ENCODE measurements at regions not wholly inside any gene's neighbourhood (a gene's known extent, or its start where the extent isn't known, plus 50 kb on each side); places are given as distances from the start of the nearest gene placed in this dataset.
"Not testable (repeated sequence)": the region's sequence is repeated elsewhere in the genome, so short reads cannot be mapped to it uniquely, and the experiment has no call there.

DNA sequence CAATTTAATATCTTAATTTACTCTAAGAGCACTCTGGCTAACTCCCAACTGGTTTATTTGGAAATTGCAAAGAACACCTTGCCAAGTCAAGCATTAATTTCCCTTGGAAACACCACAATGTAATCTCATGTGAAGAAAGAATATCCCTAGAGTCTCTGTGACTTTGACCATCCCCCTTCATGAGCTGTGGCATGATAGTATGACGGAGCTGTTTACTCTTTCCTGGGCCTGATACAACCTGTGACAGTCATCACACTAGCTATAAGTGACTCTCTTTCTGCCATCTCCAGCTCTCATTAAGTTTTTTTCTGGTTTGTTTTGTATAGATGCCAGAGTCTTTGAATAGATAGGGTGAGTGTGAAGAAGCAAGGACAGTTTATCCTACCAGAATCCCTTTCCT, 470.3 kb upstream of the JARID2 start:
- Mint-ChIP-seq H3K36me3 (ENCODE audit: low read depth) (no peaks in the 10 kb centered on the region), H3K27ac (no peak overlapping the region), H3K4me3 (no peak overlapping the region), H3K27me3 (ENCODE audit: low read depth) (peaks cover 7% of the 10 kb centered on the region), H3K4me1 (ENCODE audit: low read depth) (no peaks in the 10 kb centered on the region), H3K9me3 (no peaks in the 10 kb centered on the region)
- no peak for DNase-seq (ENCODE audit: low spot score)

DNA sequence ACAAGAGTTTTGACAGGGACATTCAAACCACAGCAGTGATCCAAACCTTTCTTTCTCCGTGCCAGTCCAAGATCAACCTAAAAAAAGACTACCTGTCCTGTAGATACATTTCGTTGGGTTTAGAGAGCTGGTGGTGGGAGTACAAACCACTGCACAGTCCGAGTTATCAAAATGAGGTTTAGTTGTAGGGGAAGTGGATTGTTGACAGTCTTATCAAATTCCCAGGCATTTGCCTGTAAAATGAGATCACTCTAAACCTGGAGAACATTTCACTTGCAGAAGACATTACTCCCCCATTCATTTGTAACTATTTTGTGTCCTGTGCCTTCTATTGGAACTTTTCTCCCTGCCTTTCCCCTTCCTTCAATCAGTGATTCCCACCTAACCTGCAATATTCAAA, 469.6 kb upstream of the JARID2 start:
- Mint-ChIP-seq H3K9me3 (no peaks in the 10 kb centered on the region), H3K4me1 (ENCODE audit: low read depth) (no peaks in the 10 kb centered on the region), H3K4me3 (no peak overlapping the region), H3K36me3 (ENCODE audit: low read depth) (no peaks in the 10 kb centered on the region), H3K27me3 (ENCODE audit: low read depth) (peaks cover 7% of the 10 kb centered on the region), H3K27ac (no peak overlapping the region)
- DNase-seq (ENCODE audit: low spot score) = no peak

DNA sequence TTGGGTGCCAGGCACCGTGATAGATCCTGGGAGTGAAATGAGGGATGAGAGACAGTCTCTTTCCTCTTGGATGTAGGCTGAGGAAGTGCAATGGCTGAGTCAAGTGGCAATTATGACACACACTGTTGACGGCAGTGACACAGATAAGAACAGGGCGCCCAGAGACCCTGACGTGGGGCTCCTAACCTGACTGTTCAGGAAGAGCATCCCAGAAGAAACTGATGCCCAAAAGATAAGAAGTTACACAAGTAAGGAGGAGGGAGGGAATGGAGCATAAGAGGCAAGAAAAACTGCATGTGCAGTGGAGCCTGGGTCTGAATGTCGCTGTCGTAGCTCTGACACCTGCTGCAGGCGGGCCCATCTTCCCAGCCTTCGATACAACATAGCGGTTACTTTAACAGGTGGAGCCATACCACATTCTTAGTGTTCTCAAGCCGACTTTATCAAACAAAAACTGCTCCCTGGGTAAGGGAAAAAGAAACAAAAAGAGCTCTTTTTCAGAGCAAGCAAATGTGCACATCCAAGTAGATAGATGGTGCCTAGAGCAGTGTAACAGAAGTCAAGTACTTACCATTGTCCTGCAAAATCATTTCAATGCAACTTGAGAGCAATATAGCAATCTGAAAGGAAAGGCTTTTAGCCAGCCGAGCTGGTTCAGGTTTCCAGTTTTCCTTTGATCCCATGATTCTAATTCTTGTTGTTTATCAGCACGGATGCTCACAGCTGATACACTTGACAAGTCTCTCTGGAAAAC, 463.9 kb upstream of the JARID2 start:
- DNase-seq (ENCODE audit: low spot score) = no peak
- no peak overlapping the region for H3K4me3 Mint-ChIP-seq
- H3K9me3 Mint-ChIP-seq = peaks cover 6% of the 10 kb centered on the region
- no peak overlapping the region for H3K27ac Mint-ChIP-seq
- H3K4me1 Mint-ChIP-seq (ENCODE audit: low read depth) = peaks cover 23% of the 10 kb centered on the region
- peaks cover 3% of the 10 kb centered on the region for H3K36me3 Mint-ChIP-seq (ENCODE audit: low read depth)
- no peaks in the 10 kb centered on the region for H3K27me3 Mint-ChIP-seq (ENCODE audit: low read depth)

DNA sequence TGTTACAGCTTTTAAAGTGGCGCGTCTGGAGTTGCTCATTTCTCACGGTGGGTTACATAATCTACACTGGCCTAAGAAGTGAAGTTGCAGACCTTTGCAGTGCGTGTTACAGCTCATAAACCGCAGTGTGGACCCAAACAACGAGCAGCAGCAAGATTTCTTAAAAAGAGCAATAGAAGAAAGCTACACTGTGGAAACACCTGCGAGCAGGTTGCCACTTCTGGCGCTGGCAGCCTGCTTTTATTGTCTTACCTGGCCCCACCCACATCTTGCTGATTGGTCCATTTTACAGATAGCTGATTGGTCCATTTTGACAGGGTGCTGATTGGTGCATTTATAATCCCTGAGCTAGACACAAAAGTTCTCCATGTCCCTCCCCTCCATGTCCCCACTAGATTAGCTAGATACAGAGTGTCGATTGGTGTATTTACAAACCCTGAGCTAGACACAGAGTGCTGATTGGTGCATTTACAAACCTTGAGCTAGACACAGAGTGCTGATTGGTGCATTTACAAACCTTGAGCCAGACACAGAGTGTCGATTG, 462.9 kb upstream of the JARID2 start:
- not testable (repeated sequence) for H3K9me3 Mint-ChIP-seq; H3K27ac Mint-ChIP-seq; DNase-seq (ENCODE audit: low spot score); H3K4me3 Mint-ChIP-seq; H3K36me3 Mint-ChIP-seq (ENCODE audit: low read depth); H3K27me3 Mint-ChIP-seq (ENCODE audit: low read depth)
- H3K4me1 Mint-ChIP-seq (ENCODE audit: low read depth) = peaks cover 27% of the 10 kb centered on the region

DNA sequence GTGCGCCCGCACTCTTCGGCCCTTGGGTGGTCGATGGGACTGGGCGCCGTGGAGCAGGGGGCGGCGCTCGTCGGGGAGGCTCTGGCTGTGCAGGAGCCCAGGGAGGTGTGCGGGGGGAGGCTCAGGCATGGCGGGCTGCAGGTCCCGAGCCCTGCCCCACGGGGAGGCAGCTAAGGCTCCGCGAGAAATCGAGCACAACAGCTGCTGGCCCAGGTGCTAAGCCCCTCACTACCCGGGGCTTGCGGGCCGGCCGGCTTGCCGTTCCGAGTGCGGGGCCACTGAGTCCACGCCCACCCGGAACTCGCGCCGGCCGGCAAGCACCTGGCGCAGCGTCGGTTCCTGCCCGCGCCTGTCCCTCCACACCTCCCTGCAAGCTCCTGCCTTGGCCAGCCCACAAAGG, 462.3 kb upstream of the JARID2 start:
- peaks cover 27% of the 10 kb centered on the region for H3K4me1 Mint-ChIP-seq (ENCODE audit: low read depth)
- no peak overlapping the region for H3K4me3 Mint-ChIP-seq
- H3K27ac Mint-ChIP-seq = no peak overlapping the region
- peaks cover 6% of the 10 kb centered on the region for H3K9me3 Mint-ChIP-seq
- peaks cover 3% of the 10 kb centered on the region for H3K36me3 Mint-ChIP-seq (ENCODE audit: low read depth)
- DNase-seq (ENCODE audit: low spot score) = no peak
- no peaks in the 10 kb centered on the region for H3K27me3 Mint-ChIP-seq (ENCODE audit: low read depth)

DNA sequence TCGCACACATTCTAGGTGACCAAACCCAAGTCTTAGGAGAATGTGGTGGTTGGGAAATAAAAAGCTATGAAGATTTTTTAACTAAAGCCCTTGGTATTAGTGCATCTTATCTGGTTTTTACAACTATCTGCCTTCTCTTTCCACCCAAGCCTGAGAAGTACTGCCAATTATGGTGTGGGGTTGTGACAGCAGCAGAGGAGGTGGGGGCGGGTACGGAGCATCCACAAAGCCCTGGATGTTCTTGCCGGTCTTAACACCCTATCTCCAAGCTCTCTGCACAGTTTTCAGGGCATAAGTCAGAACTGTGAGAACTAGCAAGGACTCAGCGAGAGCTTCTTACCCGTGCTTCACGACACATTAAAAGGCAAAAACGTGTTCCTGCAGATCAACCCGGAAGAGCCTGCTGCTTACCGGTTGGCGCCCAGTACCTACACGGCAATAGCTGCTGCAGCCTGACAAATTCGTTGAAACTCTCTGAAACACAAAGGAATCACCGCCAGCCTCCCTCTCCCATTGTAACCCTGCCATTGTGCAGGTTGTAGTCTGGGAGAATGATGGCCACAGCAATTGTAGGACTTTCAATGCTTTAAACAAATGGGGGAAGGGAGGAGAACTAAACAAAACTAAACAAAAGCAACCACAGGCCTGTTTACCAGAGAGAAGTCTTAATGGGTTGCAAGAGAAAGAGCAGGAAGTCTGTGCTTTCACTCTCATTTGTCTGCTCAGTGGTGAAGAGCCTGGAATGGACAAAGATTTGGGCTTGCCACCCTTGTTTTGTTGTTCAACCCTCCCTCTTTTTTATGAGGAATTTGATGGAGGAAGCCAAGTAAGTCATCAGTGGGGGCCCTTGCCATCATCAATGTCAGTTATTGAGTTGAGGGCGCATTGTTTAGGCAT, 461.0 kb upstream of the JARID2 start:
- no peaks in the 10 kb centered on the region for H3K27me3 Mint-ChIP-seq (ENCODE audit: low read depth)

DNA sequence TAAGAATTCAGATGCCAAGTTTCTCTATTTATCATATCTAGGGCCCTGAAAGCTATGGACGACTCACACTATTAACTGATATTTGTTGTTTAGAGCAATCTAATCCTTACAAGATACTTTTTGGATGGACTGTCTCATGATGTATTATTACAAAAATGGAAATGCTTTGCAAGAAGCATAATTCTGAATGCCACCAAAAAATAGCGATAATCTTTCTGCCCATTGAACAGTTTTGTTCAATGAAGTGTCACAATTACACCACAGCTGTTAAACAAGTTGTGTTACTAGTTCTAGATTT, 460.4 kb upstream of the JARID2 start:
- H3K4me3 Mint-ChIP-seq = no peak overlapping the region
- H3K27me3 Mint-ChIP-seq (ENCODE audit: low read depth) = no peaks in the 10 kb centered on the region
- H3K27ac Mint-ChIP-seq = peak overlapping the region; percentile 80
- no peak for DNase-seq (ENCODE audit: low spot score)
- peaks cover 6% of the 10 kb centered on the region for H3K9me3 Mint-ChIP-seq
- peaks cover 27% of the 10 kb centered on the region for H3K4me1 Mint-ChIP-seq (ENCODE audit: low read depth)
- peaks cover 3% of the 10 kb centered on the region for H3K36me3 Mint-ChIP-seq (ENCODE audit: low read depth)

More for the DNA sequence above, 461.0 kb upstream of the JARID2 start:
- Mint-ChIP-seq H3K4me3 (peak overlapping the region; percentile 54), H3K27ac (peak overlapping the region; percentile 80), H3K4me1 (ENCODE audit: low read depth) (peaks cover 27% of the 10 kb centered on the region), H3K36me3 (ENCODE audit: low read depth) (peaks cover 3% of the 10 kb centered on the region), H3K9me3 (peaks cover 6% of the 10 kb centered on the region)
- no peak for DNase-seq (ENCODE audit: low spot score)

DNA sequence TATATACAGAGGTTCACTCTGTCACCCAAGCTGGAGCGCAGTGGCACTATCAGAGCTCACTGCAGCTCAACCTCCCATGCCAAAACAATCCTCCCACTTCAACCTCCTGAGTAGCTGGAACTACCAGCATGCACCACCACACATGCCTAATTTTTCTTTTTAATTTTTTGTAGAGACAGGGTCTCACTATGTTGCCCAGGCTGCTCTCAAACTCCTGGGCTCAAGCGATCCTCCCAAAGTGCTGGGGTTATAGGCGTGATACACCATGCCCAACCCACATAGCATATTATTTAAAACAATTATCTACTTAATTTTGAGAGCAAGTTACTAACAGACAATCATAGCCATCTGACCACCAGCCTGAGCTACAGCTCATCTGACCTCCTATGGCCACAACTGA, 459.9 kb upstream of the JARID2 start:
- no peak for DNase-seq (ENCODE audit: low spot score)
- no peak overlapping the region for H3K27ac Mint-ChIP-seq
- no peaks in the 10 kb centered on the region for H3K27me3 Mint-ChIP-seq (ENCODE audit: low read depth)
- H3K36me3 Mint-ChIP-seq (ENCODE audit: low read depth) = peaks cover 3% of the 10 kb centered on the region
- H3K4me1 Mint-ChIP-seq (ENCODE audit: low read depth) = peaks cover 27% of the 10 kb centered on the region
- H3K4me3 Mint-ChIP-seq = no peak overlapping the region
- peaks cover 6% of the 10 kb centered on the region for H3K9me3 Mint-ChIP-seq

DNA sequence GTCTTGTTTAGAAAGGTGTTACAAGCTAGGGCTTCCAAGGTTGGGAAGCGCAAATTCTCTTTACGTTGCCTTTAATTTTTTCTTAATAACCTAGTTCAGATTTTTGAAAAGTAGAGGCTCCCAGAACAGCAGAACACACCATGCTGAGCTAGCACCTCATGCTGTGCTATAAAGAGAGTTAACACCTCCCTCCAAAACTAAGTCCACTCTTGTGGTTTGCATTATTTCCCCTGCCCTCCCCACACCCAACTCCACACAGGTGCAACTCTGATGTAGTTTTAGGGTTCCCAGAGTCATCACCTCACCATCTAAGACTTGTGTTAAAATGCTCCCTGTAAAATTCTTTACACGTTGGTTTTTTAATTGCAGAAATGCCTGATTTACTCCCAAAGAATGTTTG, 459.4 kb upstream of the JARID2 start:
- DNase-seq (ENCODE audit: low spot score) = no peak
- peaks cover 6% of the 10 kb centered on the region for H3K9me3 Mint-ChIP-seq
- no peak overlapping the region for H3K4me3 Mint-ChIP-seq
- H3K4me1 Mint-ChIP-seq (ENCODE audit: low read depth) = peaks cover 25% of the 10 kb centered on the region
- no peaks in the 10 kb centered on the region for H3K27me3 Mint-ChIP-seq (ENCODE audit: low read depth)
- no peak overlapping the region for H3K27ac Mint-ChIP-seq
- peaks cover 3% of the 10 kb centered on the region for H3K36me3 Mint-ChIP-seq (ENCODE audit: low read depth)

DNA sequence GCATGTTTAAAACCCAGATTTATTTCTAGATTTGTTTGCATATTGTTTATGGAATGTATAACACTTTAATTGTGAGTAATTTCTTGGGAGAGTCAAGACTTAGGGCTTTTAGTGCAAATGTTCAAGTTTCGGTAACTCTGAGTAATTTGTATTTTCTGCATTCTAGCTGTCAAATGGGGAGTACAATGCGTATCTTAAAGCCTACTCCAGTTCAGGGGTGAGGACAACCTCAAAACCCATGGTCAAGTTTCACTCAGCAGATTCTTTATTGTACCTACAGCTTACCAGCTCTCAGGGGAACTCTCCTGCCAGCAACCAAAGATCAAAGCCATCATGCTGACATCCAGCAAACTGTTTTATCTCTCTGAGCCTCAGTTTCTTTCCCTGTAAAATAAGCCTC, 458.6 kb upstream of the JARID2 start:
- H3K27me3 Mint-ChIP-seq (ENCODE audit: low read depth) = peaks cover 2% of the 10 kb centered on the region
- H3K4me1 Mint-ChIP-seq (ENCODE audit: low read depth) = peaks cover 23% of the 10 kb centered on the region
- H3K9me3 Mint-ChIP-seq = peaks cover 6% of the 10 kb centered on the region
- H3K4me3 Mint-ChIP-seq = no peak overlapping the region
- peaks cover 3% of the 10 kb centered on the region for H3K36me3 Mint-ChIP-seq (ENCODE audit: low read depth)
- H3K27ac Mint-ChIP-seq = no peak overlapping the region
- no peak for DNase-seq (ENCODE audit: low spot score)

DNA sequence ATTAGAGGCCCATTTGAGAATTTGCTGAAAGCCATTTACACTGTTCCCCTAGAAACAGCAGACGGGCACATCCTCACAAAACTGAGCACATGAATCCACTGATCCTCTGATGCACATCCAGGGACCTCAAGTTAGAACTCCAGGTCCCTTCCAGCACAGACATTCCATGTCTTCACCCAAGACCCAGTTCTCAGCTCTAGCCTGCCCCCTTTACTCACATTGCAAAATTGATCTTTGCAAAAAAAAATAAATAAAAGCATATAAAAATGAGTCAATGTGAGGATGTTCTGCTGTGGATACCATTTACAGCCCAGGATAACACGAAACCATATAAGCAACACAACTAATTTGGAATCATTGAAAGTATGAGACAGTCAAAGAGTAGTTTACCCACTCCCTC, 458.2 kb upstream of the JARID2 start:
- DNase-seq (ENCODE audit: low spot score) = no peak
- peaks cover 5% of the 10 kb centered on the region for H3K9me3 Mint-ChIP-seq
- H3K27me3 Mint-ChIP-seq (ENCODE audit: low read depth) = peaks cover 5% of the 10 kb centered on the region
- H3K4me3 Mint-ChIP-seq = no peak overlapping the region
- peaks cover 25% of the 10 kb centered on the region for H3K4me1 Mint-ChIP-seq (ENCODE audit: low read depth)
- H3K36me3 Mint-ChIP-seq (ENCODE audit: low read depth) = peaks cover 2% of the 10 kb centered on the region
- H3K27ac Mint-ChIP-seq = no peak overlapping the region

DNA sequence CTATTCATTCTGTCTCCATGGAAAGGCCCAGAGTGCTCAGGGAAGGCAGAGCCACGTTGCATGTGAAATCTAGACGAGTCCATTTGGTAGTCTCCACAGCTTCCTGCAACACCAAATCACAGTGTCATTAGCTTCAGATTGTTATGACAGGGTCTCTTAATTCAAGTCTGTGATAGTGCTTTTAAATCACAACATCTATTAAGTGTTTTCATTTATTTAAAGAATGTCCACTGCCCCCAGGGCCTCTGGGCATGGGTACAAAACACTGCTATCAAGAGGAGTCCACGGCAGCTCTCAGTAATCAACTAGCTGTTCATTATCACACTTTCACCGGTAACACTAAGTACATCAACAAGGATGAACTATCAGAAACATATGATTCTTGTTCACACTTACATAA, 455.9 kb upstream of the JARID2 start:
- Mint-ChIP-seq H3K4me1 (ENCODE audit: low read depth) (peaks cover 18% of the 10 kb centered on the region), H3K4me3 (no peak overlapping the region), H3K27me3 (ENCODE audit: low read depth) (peaks cover 5% of the 10 kb centered on the region), H3K27ac (no peak overlapping the region), H3K9me3 (no peaks in the 10 kb centered on the region), H3K36me3 (ENCODE audit: low read depth) (no peaks in the 10 kb centered on the region)
- DNase-seq (ENCODE audit: low spot score) = no peak

DNA sequence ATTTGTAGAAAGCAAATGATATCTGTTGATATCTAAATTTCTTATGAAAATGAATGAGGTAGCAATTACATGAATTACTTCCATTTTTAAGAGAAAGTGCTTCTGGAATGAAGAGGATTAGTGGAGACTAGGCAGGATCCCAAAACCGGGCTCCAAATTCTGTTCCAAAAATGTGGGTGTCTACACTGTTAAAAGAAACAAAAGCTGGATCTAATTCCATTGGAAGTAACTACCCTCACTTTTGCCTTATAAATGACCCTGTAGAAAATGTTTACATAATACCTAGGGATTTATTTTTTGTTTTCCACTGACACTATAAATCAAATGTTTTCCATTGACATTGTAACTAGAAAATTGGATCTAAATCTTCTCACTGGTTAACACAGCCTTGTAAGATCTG, 454.9 kb upstream of the JARID2 start:
- H3K9me3 Mint-ChIP-seq = no peaks in the 10 kb centered on the region
- no peaks in the 10 kb centered on the region for H3K36me3 Mint-ChIP-seq (ENCODE audit: low read depth)
- no peak overlapping the region for H3K4me3 Mint-ChIP-seq
- H3K4me1 Mint-ChIP-seq (ENCODE audit: low read depth) = peaks cover 13% of the 10 kb centered on the region
- peaks cover 5% of the 10 kb centered on the region for H3K27me3 Mint-ChIP-seq (ENCODE audit: low read depth)
- no peak for DNase-seq (ENCODE audit: low spot score)
- H3K27ac Mint-ChIP-seq = no peak overlapping the region

DNA sequence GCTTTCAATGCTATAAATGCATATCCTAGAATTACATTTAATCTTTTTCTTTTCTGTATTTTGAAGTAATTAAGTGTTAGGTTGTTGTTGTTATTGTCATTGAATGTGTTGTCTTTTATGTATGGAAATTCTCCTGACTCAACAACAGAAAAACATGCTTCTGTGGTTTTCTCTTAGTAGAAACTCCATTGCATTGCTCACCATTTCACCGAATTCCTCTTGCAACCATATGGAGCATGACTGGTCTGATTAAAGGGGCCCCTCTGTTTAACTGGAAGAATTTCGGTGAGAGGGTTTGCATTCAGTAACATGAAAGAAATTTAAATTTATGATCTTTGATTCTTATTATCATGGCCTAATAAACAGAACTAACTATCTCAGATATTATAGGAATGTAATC, 454.3 kb upstream of the JARID2 start:
- no peaks in the 10 kb centered on the region for H3K9me3 Mint-ChIP-seq
- no peak for DNase-seq (ENCODE audit: low spot score)
- H3K4me3 Mint-ChIP-seq = no peak overlapping the region
- no peak overlapping the region for H3K27ac Mint-ChIP-seq
- peaks cover 9% of the 10 kb centered on the region for H3K4me1 Mint-ChIP-seq (ENCODE audit: low read depth)
- peaks cover 5% of the 10 kb centered on the region for H3K27me3 Mint-ChIP-seq (ENCODE audit: low read depth)
- H3K36me3 Mint-ChIP-seq (ENCODE audit: low read depth) = no peaks in the 10 kb centered on the region

Data from T-helper 2 cell treated with Interferon-gamma antibody and Interleukin-4, amounts not matched to agents 5 μg/mL and 100 μg/mL, for 36 hours (primary cell).